DMS153 treated with DMSO at 0.1 percent for 48 hours (cell line): ENCODE measurements at regions not wholly inside any gene's neighbourhood (a gene's known extent, or its start where the extent isn't known, plus 50 kb on each side); places are given as distances from the start of the nearest gene placed in this dataset.

Source experiments
- DNase-seq: peaks from one replicate; lab custom pipeline; 2025; ENCODE audit not compliant: unreplicated experiment; lab: John Stamatoyannopoulos, UW

DNA sequence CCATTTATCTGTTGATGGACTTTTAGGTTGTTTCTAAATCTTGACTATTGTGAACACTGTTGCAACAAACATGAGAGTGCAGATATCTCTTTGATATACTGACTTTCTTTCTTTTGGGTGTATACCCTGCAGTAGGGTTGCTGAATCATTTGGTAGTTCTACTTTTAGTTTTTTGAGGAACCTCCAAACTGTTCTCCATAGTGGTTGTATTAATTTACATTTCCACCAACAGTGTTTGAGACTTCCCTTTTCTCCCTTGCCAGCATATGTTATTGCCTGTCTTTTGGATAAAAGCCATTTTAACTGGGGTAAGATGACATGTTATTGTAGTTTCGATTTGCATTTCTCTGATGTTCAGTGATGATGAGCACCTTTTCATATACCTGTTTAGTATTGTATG is 330.0 kb downstream of the DDX10 start:
- DNase-seq: no peak

- no peak for DNase-seq
Observed at GRCh38 chr11:108997826-108998225, 333.0 kb downstream of the DDX10 start.

DNA sequence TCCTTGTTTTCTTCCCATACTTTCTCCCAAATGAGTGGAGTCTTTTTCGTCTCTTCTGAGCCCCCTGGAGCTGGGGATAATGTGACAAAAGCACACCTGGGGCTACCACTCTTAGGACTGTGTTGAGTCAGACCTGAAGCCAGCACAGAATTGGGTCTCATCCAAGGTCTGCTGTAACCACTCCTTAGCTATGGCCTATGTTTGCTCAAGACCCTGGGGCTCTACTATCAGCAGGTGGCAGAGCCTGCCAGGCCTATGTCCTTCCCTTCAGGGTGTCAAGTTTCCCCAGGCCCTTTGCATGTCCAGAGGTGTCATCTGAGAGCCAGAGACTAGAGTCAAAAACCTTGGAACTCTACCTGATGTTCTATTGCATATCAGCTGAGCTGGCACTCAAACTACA is 335.7 kb downstream of the DDX10 start:
- DNase-seq: no peak

- no peak for DNase-seq
Observed at GRCh38 chr11:109001585-109001984, 336.7 kb downstream of the DDX10 start.

- no peak for DNase-seq
Observed at GRCh38 chr11:109012991-109013390, 348.1 kb downstream of the DDX10 start.

DNA sequence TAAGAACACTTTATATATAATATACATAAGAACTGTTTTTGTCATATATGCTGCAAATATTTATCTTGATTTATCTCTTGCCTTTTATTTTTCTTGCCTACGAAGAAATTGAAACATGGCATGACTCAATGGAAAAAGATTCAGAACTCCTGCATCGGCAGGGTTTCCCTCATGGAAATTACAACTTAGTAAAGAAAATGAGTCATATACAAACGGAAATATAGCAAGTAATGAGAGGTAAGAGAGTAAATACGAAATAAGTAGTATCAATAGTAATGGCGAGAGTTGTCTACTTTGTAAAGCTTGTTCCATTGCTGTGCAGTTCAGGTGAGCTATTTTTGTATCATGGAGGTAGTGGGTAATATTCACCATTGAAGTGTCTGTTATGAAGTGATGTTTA is 350.4 kb downstream of the DDX10 start:
- no peak for DNase-seq

GRCh38 chr11:109016724-109017123 is 351.9 kb downstream of the DDX10 start:
- DNase-seq: no peak

DNA sequence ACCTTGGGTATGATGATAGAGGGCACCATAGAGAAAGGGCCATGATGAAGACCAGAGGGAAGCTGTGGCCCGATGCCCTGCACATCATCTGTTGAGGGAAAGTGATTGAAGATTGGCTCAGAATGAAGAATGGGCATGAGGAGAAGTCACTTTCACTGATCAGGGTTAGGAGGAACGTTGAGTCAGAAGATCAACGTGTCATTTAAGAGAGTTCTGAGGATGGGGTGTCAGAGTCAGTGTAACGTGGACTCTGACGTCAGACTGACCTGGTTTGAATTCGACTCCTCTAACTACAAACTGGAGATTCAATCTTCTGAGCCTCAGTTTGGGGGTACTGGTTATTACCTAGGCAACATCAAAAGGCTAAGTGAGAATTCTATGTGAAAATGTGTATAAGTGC is 352.6 kb downstream of the DDX10 start:
- no peak for DNase-seq

GRCh38 chr11:109018639-109019038 is 353.8 kb downstream of the DDX10 start:
- DNase-seq: no peak

- no peak for DNase-seq
Observed at GRCh38 chr11:109019342-109019936, 354.6 kb downstream of the DDX10 start.

- DNase-seq: no peak
Observed at GRCh38 chr11:109023036-109023435, 358.2 kb downstream of the DDX10 start.

DNA sequence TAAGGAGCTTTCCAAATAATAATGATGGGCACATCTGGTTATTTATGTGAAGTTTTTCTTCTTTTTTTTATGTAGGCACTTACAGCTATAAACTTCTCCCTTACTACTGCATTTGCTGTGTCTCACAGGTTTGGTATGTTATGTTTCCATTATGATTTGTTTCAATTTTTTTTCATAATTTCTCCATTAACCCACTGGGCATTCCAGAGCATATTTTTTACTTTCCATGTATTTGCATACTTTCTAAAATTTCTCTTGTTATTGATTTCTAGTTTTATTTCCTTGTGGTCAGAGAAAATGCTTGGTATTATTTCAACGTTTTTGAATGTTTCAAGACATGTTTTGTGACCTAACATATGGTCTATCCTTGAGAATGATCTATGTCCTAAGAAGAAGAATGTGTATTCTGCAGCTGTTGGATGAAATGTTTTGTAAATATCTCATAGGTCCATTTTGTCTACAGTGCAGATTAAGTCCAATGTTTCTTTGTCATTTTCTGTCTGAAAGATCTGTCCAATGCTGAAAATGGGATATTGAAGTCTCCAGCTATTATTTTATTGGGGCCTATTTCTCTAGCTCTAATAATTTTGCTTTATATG is 362.1 kb downstream of the DDX10 start:
- DNase-seq: no peak

DNA sequence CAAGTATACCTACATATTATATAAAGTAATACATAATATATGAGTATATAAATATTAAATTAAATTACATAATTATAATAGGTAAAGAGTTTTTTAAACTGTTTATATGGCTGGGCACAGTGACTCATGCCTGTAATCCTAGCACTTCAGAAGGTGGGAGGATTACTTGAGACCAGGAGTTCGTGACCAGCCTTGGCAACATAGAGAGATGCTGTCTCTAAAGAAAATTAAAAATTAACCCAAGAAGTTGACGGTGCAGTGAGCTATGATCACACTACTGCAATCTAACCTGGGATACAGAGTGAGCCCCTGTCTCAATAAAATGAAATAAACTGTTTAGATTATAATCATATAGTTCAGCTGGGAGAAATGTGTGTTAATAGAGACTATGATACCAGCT is 363.0 kb downstream of the DDX10 start:
- no peak for DNase-seq

DNA sequence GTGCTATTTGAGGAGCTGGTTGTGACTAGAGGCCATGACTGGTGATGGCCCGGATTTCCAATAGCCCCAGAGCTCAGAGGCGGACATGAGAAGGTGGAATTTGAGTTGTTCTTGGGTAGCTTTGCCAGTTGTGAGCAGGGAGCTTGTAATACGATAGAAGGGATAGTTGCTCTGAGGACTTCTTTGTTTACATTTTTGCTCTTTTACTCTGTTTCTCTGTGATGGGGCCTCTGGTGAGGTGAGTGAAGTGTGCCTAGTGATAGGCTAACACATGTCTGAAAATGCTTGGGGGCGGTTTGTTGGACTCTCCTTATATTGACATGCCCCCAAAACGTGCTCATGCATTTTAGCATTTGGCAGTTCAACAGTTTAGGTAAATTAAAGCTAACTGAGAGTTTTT is 365.1 kb downstream of the DDX10 start:
- DNase-seq: no peak

DNA sequence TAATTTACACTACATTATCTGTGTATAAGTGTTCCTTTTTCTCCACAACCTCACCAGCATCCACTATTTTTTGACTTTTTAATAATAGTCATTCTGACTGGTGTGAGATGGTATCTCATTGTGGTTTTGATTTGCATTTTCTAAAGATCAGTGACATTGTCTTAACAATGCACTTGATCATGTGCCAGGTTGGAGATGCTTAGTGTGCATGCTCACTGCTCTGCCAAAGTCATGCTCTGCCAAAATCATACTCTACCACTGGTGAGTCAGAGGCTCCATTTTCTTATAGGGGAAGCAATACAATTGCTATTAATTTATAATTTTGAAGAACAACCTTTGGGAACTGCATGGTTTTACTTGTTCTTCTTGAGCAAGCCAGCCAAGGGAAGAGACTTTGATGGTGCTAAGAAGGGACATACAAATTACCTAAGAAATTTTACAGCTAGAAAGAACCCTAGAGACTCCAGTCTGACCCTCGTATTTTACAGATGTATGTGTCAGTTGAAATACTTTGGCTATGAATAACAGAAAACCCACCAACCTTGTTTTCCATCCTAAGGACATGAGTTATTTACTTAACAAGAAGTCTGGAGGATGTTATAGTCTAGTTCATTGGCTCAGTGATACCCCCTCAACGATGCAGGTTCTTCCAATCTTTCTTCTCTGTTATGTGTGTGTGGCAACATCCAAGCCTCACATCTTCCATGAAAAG is 368.9 kb downstream of the DDX10 start:
- DNase-seq: no peak

GRCh38 chr11:109034339-109034696 is 369.4 kb downstream of the DDX10 start:
- DNase-seq: no peak

DNA sequence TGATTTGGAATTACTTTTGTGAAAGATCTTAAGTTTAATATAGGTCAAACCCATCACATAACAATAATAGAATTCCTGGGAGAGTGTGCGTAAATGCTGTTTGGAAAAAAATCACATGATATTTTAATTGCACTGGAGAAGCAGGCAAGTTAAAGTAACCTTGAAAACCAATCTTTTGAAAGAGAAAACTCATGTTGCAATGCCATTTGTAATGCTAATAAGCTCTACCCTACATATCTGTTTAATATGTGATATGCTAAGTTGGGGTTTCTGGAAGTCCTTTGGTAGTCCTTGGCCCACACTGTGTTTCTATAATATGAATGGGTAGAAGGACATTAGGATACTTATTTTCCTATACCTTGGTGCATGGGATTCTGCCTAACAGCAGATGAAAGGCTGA is 370.4 kb downstream of the DDX10 start:
- DNase-seq: no peak

DNA sequence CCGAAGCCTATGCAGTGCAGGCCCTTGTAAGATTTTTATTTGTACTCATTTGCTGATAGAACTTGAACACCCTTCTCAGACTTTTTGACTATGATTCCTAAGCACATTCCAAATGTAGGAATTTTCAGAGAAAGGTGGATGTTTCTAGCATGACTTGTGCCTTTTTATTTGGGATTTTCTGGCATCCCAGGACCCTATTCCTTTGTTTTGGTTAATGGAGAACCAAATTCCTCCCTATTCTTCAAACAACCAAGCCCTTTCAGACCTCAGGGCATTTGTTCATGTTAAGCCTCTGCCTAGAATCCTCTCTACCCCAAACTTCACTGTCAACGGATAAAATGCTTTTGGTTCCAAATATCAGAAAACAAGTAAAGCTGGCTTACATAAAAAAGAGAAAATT is 371.1 kb downstream of the DDX10 start:
- DNase-seq: no peak

DNA sequence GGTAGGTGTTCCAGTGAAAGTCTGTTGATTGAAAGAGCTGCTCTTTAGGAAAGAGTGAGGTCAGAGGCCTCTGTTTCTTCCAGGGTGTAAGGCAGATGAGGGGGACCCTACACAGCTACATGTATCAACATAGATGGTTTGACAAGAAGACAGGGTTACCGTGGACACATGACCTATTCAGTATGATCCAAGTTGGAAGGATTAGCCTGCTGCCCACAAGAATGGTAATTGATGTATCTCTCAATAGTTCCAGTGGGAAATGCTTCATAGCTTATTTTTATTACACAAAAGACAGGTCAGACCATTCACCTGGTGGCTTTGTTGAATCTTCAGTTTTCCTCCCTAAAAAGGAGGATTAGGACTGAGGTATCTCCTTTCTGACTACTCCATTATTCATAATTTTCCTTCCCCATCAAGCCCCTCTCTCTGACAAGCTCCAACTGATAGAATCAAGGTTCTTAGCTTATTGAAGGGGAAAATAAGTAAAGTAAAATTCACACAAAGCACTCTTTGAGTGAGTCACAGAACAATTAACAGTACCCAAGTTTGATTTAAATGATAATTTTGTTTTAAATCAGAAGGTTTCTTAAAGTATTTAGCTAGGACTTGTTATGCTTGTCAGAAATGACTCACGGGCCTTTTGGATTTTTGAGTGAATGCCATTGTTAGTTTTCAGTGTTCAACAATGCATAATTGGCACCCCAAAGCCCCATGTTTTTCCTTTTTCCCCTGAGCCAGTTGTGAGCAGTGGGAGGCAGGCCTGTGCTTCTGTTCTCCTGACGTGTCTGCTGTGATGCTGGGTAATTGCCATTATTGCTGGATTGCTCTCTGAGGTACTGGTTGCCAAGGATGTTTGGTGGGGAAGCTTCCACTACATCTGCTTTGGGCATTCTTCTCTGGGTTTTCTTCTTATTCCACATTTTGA is 373.2 kb downstream of the DDX10 start:
- no peak for DNase-seq

GRCh38 chr11:109039611-109040010 is 374.7 kb downstream of the DDX10 start:
- DNase-seq: no peak

DNA sequence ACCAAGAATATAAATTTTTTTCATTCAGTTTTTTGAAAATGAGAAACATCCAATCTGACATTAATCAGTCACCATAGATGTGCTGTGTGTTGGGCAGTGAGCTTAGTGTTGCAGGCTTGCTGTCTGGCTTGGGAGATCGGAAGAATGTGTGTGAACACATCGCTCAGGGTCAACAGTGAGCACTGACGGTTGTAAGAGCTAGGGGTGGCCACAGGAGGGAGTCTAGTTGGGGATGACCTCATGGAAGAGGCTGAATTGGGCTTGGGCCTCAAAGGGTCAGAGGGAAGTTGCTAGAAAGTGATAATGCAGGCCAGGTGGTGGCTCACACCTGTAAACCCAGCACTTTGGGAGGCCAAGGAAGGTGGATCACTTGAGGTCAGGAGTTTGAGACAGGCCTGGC is 375.4 kb downstream of the DDX10 start:
- DNase-seq: no peak

- DNase-seq: no peak
Observed at GRCh38 chr11:109041876-109042275, 377.0 kb downstream of the DDX10 start.
